HG03135 (cell line): ENCODE measurements at regions not wholly inside any gene's neighbourhood (a gene's known extent, or its start where the extent isn't known, plus 50 kb on each side); places are given as distances from the start of the nearest gene placed in this dataset.

Source experiments
- ATAC-seq: cut with Tn5 transposase; IDR thresholded peaks from one replicate; pipeline ENCODE4 v1.9.1; 2021; ENCODE audit warnings: mild to moderate bottlenecking, moderate library complexity; ENCODE audit not compliant: unreplicated experiment

DNA sequence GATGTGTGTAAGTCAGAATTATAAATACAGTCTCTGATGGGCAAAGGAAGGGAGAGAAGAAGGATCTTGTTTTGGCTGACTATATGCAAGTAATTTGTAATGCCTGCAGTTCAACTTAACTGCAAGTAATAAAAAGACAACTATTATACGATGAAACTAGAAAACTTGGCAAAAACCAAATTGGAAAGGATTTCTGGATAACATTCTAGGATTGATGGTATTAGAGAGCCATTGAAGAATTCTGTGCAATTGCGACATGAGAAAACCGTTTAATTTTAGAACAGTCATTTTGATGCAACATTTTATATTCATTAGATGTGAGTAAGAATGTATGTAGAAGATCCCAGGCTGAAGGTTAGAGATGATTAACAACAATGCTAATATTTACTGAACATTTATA lies 1334.1 kb downstream of the EFNB2 start:
- no peak for ATAC-seq

GRCh38 chr13:105200181-105200580 lies 1335.3 kb downstream of the EFNB2 start:
- no peak for ATAC-seq

GRCh38 chr13:105196052-105196451 lies 1339.4 kb downstream of the EFNB2 start:
- ATAC-seq: no peak

DNA sequence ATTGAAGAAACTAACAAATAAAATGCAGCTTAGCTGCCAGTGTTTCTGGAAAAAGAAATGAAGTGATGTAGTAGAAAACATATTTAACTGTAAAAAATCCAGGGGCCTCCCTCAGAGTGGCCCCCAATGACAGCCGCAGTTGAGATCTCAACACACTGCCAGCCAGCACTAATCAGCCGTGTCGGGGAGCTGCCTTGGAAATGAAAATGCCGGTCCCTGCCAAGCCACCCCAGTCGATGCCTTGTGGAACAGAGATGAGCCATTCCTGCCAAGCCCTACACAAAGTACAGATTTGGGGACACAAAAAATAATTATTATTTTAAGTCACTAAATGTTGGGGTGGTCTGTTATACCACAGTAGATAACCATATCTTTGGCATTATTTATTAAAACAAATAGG lies 1342.4 kb downstream of the EFNB2 start:
- no peak for ATAC-seq

- no peak for ATAC-seq
These were observed 1351.3 kb downstream of the EFNB2 start for GRCh38 chr13:105184201-105184600.

- ATAC-seq: no peak
These were observed 1358.1 kb downstream of the EFNB2 start for GRCh38 chr13:105177265-105177900.

DNA sequence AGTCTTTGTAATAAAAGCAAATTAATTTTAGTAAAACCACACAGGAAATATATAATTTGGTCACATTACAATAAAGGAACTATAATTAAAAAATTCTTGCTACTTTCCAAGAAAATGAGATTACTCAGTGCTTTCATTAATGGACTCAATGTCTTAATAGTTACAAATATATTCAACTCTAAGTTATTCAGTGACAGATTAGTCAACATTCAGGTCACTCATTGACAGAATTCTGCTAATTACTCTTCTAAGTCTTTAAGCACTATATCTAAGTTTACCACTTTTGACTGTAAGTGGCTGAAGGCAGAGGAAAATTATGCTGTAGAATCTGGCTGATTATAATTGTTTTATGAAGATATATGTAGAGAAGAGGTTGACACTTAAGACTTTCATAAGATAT lies 1365.0 kb downstream of the EFNB2 start:
- ATAC-seq: no peak

DNA sequence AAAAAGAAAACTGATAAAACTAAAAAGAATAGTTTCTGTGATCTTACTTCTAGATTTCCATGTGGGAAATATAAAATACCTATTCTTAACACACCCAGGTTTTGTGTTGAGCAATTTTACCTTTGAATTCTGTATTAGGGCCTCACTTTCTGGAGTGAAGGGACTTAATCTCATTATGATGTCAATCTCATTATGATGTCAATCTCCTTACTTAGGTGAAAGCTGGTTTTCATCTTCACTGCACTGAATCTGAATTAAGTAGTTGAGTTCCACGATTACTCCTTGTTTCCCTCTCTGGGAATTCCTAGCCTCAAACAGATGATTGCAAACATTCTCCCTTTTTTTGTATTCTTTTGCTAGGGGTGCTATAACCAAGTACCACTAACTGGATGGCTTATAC lies 1367.2 kb downstream of the EFNB2 start:
- no peak for ATAC-seq

DNA sequence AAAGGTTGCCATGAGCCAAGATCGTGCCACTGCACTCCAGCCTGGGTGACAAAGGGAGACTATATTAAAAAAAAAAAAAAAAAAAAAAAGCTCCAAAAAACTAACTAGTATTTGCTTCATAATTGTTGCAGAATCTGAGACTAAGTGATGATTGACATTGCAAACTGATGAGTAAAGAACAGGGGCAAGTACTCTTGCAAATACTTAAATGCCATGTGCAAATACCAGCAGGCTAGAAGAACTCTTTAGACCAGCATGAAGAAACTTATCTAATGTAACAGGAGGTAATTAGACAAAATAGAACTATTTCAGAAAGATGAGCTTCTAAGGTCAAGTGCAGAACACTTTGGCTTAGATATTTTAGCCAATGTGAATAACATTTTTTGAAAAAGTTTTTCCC lies 1368.1 kb downstream of the EFNB2 start:
- ATAC-seq: no peak

GRCh38 chr13:105165449-105166125 lies 1369.9 kb downstream of the EFNB2 start:
- peak; percentile 79 for ATAC-seq

DNA sequence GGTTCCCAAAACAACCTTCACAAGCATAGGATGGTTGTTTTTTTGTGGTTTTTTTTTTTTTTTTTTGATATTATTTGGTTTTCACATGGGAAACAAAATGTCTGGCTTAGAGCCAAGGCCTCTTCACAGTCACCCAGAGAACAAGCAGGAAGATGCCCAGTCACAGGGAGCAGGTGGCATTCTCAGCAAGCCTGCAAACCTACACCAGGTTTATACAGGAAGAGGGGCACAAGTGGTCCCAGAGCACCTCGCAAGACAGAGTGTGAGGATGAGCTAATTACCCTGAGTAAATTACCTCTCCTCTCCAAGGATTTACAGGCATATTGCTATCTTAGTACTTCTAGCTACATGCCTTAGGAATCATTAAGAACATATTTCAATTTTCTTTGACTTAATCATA lies 1375.6 kb downstream of the EFNB2 start:
- ATAC-seq: no peak

- no peak for ATAC-seq
These were observed 1381.9 kb downstream of the EFNB2 start for GRCh38 chr13:105153611-105154010.

DNA sequence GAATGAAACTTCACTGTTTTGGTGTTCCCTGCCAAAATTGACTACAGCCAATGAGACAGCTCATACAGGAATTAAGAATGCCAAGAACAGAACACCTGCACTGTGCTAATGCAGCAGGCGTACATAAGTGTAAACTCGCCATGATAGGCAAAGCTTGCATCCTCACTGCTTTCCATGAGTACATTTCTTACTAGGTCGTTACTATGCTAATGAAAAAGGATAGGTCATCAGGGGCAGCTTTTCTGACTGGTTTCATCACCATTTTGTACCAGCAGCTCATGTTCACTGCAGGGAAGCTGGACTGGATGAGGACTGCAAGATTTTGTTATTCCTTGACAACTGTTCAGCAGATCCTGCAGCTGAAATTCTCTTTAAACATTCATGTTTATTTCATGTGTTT lies 1383.8 kb downstream of the EFNB2 start:
- no peak for ATAC-seq

- ATAC-seq: no peak
These were observed 1388.0 kb downstream of the EFNB2 start for GRCh38 chr13:105147461-105147860.

DNA sequence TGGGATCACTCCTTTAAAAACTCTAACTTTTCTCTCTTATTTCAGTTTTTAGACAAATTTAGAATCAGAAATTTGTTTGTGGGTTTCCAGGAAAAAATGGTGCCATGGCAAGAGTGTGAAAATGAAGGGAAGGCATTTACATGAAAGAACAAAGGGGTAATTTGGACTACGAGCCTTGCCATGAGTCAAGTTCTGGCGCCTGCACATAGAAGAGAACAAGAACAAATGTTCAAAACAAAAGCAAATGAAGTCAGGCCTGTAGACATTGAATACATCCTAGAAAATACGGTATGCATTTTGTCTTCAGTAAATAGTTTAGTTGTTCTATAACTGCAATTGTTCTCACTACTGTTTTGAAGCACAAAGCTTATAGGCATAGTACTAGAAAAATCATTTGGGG lies 1390.5 kb downstream of the EFNB2 start:
- no peak for ATAC-seq

- ATAC-seq: no peak
These were observed 1391.4 kb downstream of the EFNB2 start for GRCh38 chr13:105144020-105144419.

DNA sequence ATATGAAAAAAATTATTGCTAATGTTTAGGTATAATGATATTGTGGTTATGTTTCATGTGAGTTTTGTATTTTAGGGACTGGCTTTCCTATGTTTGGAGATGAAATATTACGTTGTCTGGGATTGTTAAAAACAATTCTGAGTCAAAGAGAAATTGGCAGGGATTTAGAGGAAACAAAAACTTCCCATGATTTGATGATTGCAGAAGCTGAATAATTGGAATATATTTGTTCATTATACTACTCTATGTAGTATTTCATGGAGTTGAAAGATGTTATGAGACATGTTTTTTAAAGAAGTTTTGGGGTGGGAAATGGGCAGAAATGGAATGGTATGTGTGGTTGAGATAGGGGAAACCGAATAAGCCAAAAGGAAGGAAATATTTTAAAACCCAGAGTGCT lies 1392.9 kb downstream of the EFNB2 start:
- ATAC-seq: no peak

GRCh38 chr13:105139380-105140285 lies 1395.8 kb downstream of the EFNB2 start:
- ATAC-seq: peak; percentile 99

DNA sequence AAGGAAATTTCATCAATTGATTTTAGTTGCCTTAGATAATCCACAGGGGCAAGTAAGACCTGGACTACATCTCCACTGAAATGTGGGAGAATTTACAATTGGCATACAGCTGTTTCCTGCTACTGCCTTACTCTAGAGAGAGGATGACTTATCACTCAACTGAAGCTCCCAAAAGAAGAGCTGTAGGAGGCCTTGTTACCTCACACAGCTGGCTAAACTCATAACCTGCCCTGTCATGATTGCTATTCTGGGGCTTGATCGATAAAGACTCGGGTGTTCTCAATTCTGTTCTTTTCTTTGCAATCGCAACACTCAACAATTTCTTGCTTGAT lies 1396.4 kb downstream of the EFNB2 start:
- peak; percentile 2 for ATAC-seq

DNA sequence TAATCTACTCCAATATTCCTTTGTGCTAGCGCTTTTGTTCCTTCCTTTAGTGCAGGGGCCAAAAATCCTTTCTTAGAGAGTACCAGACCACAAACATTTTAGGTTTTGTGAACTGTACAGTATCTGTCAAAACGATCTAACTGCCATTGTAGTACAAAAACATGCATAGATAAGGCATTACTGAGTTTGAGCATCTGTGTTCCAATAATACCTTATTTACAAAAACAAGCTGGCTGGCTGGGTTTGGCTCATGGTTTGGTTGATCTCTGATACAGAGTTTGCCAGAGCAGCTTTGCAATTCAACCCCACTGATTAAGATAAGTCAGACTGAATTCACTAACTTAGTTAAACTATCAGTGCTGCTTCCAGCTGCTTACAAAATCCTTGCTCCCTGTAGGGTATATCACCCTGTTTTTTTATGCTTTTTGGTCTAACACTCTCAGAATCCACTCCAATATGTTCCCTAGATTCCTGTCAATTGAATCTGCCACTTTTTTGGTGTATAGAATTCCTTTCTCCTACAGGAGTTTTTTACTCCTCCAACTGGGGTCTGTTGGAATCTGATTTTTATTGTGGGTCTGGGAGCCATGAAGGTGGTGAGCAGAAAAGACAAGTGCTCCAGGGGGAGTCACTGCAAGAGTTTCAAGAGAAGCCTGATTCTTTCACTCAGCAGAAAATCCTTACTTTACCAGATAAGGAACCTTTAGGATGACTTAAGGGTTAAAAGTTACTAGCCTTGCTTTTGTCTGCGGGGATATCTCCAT lies 1399.4 kb downstream of the EFNB2 start:
- no peak for ATAC-seq

DNA sequence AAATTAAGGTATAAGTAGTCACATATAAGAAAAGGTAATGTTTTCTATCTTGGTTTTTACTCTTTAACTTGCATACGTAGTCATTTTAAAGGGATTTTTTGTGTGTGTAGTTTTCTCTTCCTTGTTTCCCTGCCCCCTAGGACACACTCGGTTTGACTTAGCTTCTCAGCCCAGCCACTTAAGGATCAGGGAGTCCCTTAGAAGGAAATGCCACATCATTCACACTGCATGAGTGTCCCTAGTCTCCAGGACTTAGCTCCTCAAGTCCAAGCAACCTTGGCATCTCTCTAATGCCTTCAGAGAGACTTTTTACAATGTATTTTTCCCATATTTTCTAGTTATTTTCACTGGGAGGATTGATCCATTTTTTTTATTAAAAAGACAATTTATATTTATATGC lies 1407.7 kb downstream of the EFNB2 start:
- ATAC-seq: no peak
